ENCODE measurements at regions not wholly inside any gene's neighbourhood (a gene's known extent, or its start where the extent isn't known, plus 50 kb on each side); places are given as distances from the start of the nearest gene placed in this dataset.

DNA sequence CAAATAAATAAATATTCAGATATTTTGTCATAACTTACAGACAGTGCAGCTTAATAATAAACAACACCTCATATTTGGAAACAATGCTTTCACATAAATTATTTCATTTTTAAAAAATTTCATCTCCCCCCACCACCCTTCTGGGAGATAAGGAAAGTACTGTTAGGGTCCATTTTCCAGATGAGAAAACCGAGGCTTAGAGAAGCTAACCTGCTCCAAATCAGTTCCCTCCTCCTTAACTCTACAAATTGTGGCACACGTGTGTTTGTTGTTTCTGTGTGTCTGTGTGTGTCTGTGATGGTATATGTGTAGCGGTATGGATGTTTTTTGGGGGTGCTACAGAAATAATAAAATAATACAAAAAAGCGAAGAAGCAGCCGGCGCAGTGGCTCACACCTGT is 54.2 kb upstream of the NAA20 start:
- no peaks in the 10 kb centered on the region for H3K79me2 ChIP-seq (ENCODE audit: insufficient read depth, low read depth)
- H3K4me1 ChIP-seq (ENCODE audit: low read depth, poor library complexity, severe bottlenecking) = peaks cover 4% of the 10 kb centered on the region
- no peak overlapping the region for H2AFZ ChIP-seq (ENCODE audit: low read depth)
- no peaks in the 10 kb centered on the region for H3K36me3 ChIP-seq (ENCODE audit: insufficient read depth)
- H3K9ac ChIP-seq = no peak overlapping the region
- no peaks in the 10 kb centered on the region for H3K27me3 ChIP-seq (ENCODE audit: insufficient read depth, low read depth)
- H3K27ac ChIP-seq = no peak overlapping the region
- no peak overlapping the region for H3K4me2 ChIP-seq
- no peak overlapping the region for H3K4me3 ChIP-seq (IDR thresholded peaks at IDR 0.05; ENCODE audit: insufficient read depth, low read depth, low read length)
- H4K20me1 ChIP-seq (ENCODE audit: insufficient read depth) = no peaks in the 10 kb centered on the region
- TF ChIP-seq, protein P1, sequence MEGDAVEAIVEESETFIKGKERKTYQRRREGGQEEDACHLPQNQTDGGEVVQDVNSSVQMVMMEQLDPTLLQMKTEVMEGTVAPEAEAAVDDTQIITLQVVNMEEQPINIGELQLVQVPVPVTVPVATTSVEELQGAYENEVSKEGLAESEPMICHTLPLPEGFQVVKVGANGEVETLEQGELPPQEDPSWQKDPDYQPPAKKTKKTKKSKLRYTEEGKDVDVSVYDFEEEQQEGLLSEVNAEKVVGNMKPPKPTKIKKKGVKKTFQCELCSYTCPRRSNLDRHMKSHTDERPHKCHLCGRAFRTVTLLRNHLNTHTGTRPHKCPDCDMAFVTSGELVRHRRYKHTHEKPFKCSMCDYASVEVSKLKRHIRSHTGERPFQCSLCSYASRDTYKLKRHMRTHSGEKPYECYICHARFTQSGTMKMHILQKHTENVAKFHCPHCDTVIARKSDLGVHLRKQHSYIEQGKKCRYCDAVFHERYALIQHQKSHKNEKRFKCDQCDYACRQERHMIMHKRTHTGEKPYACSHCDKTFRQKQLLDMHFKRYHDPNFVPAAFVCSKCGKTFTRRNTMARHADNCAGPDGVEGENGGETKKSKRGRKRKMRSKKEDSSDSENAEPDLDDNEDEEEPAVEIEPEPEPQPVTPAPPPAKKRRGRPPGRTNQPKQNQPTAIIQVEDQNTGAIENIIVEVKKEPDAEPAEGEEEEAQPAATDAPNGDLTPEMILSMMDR (conservative IDR thresholded peaks at IDR 0.05; ENCODE audit: low read depth, low read length) = no peak

DNA sequence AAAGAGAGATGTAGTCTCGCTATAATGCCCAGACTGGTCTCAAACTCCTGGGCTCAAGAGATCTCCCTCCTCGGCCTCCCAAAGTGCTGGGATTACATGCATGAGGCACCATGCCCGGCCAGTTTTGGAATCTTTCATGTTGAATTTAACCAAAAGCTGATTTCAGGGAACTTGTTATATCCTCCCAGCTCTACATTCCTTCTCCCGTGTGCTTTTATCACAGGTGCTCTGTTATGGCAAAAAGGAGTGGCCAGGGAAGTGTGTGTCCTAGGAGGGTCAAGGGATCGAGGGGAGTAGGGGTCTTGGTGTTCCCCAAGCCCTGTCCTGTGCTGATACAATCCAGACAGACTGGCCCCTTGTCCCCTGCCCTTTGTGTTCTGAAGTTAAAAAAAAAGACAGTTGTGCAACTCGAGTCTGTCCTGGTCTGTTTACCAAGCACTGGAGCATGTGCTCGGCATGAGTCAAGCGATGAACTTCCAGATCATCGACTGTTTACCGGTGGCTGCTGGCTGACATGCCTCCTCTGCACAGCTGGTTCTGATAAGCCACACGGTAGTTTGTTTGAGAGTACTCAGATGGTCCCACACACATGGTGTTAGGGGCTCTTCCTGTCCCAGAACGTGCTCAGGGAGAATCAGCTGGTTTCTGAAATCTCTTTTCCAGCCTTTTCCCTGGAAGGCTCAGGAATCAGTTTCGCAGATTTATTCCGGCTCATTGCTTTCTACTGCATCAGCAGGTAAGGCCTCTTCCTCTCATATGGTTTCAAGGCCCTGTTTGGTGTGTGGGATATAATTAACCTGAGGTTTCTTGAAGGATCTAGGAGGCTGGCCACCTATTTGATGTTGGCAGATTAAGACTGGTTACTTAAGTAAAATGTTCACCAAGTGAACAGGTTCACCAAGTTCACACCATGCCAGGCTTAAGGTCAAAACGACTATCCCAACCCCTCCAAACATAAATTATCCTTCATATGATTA is 52.6 kb upstream of the NAA20 start:
- Histone ChIP-seq H3K27ac (no peak overlapping the region), H3K9ac (no peak overlapping the region)

GRCh38 chr20:19966840-19967239 is 50.3 kb upstream of the NAA20 start:
- H3K36me3 ChIP-seq (ENCODE audit: insufficient read depth) = no peaks in the 10 kb centered on the region
- H3K79me2 ChIP-seq (ENCODE audit: insufficient read depth, low read depth) = no peaks in the 10 kb centered on the region
- no peaks in the 10 kb centered on the region for H3K27me3 ChIP-seq (ENCODE audit: insufficient read depth, low read depth)
- no peak overlapping the region for H3K4me2 ChIP-seq
- TF ChIP-seq, protein P1 (conservative IDR thresholded peaks at IDR 0.05; ENCODE audit: low read depth, low read length) = no peak
- no peak overlapping the region for H3K27ac ChIP-seq
- H4K20me1 ChIP-seq (ENCODE audit: insufficient read depth) = no peaks in the 10 kb centered on the region
- H3K4me3 ChIP-seq (IDR thresholded peaks at IDR 0.05; ENCODE audit: insufficient read depth, low read depth, low read length) = no peak overlapping the region
- no peak overlapping the region for H3K9ac ChIP-seq
- peaks cover 34% of the 10 kb centered on the region for H3K4me1 ChIP-seq (ENCODE audit: low read depth, poor library complexity, severe bottlenecking)
- H2AFZ ChIP-seq (ENCODE audit: low read depth) = no peak overlapping the region

More for the DNA sequence above, 52.6 kb upstream of the NAA20 start:
- Histone ChIP-seq H3K4me1 (ENCODE audit: low read depth, poor library complexity, severe bottlenecking) (peaks cover 20% of the 10 kb centered on the region), H3K4me2 (no peak overlapping the region), H3K79me2 (ENCODE audit: insufficient read depth, low read depth) (no peaks in the 10 kb centered on the region), H4K20me1 (ENCODE audit: insufficient read depth) (no peaks in the 10 kb centered on the region), H3K36me3 (ENCODE audit: insufficient read depth) (no peaks in the 10 kb centered on the region), H3K4me3 (IDR thresholded peaks at IDR 0.05; ENCODE audit: insufficient read depth, low read depth, low read length) (no peak overlapping the region), H2AFZ (ENCODE audit: low read depth) (no peak overlapping the region), H3K27me3 (ENCODE audit: insufficient read depth, low read depth) (no peaks in the 10 kb centered on the region)
- TF ChIP-seq, protein P1 (conservative IDR thresholded peaks at IDR 0.05; ENCODE audit: low read depth, low read length) = no peak

All from KMS-11 (cell line).